GM12878 (cell line): ENCODE measurements at regions not wholly inside any gene's neighbourhood (a gene's known extent, or its start where the extent isn't known, plus 50 kb on each side); places are given as distances from the start of the nearest gene placed in this dataset.

ENCODE experiments used
- ATAC-seq: fragments of 200-7000 bp; cut with Tn5 transposase; 3 replicates; pipeline ENCODE4 v1.9.1; 2020; ENCODE audit warnings: mild to moderate bottlenecking, moderate library complexity
- BruUV-seq: library from RNA; stranded (reverse); fragments of 400-500 nt; replicated peaks from 2 replicates; lab custom pipeline; 2021; lab: Mats Ljungman, UMichigan
- CTCF ChIA-PET: fragments of 300-600 bp; sonication (Branson Sonifier 250); formaldehyde crosslinking; extraction: SDS; loops from one replicate; lab custom pipeline; 2021; ENCODE audit warnings: inconsistent platforms; lab: Yijun Ruan, JAX
- POLR2A ChIA-PET: fragments of 350-600 bp; formaldehyde crosslinking; extraction: SDS; loops from one replicate; lab custom pipeline; 2021; ENCODE audit warnings: inconsistent platforms; lab: Charles Lee
- RAD21 ChIA-PET: fragments of 300-600 bp; sonication (Branson Sonifier 250); formaldehyde crosslinking; loops from one replicate; lab custom pipeline; 2023; ENCODE audit warnings: antibody characterized with exemption; ENCODE audit not compliant: unreplicated experiment; lab: Charles Lee
- SMC1A ChIA-PET: fragments of 300-600 bp; sonication (Branson Sonifier 250); formaldehyde crosslinking; loops from one replicate; lab custom pipeline; 2023; ENCODE audit not compliant: unreplicated experiment, uncharacterized antibody; lab: Charles Lee
- DNase-seq: peaks from one replicate; pipeline ENCODE4 v3.0.0-alpha.2; 2011; ENCODE audit warnings: low read depth, low spot score
- FAIRE-seq: peaks from 3 replicates; lab custom pipeline; 2011; peaks lifted over from hg19 to GRCh38; lab: Jason Lieb, UNC
- H2AFZ ChIP-seq: 2 replicates; pipeline ENCODE4 v1.6.0; 2011; ENCODE audit warnings: low read depth, low read length, control low read depth; ENCODE audit not compliant: control insufficient read depth
- H3K27ac ChIP-seq: 2 replicates; pipeline ENCODE4 v1.5.1; 2011; ENCODE audit warnings: control low read depth; ENCODE audit not compliant: control insufficient read depth, insufficient read depth
- H3K27me3 ChIP-seq, 2 experiments: replicated peaks in 1 of 2; 2 replicates each; pipeline versions ENCODE4 v1.6.0 to v1.6.1; 2011; ENCODE audit warnings: low read length in 1 of 2; ENCODE audit not compliant: control insufficient read depth in 2 of 2, insufficient read depth in 2 of 2
- H3K36me3 ChIP-seq, 2 experiments: 2 replicates each; pipeline ENCODE4 v1.5.1; 2011; ENCODE audit warnings: low read length in 1 of 2; ENCODE audit not compliant: control insufficient read depth in 2 of 2, insufficient read depth in 2 of 2
- H3K4me1 ChIP-seq: 2 replicates; pipeline ENCODE4 v1.6.1; 2011; ENCODE audit warnings: mild to moderate bottlenecking, low read length, moderate library complexity, mixed read lengths; ENCODE audit not compliant: control insufficient read depth, insufficient read depth
- H3K4me2 ChIP-seq: 2 replicates; pipeline ENCODE4 v1.6.0; 2011; ENCODE audit warnings: control low read depth; ENCODE audit not compliant: control insufficient read depth, insufficient read depth
- H3K4me3 ChIP-seq: fragments of 200-600 bp; sonication (generic); 2 replicates; pipeline ENCODE4 v1.5.1; 2016
- H3K79me2 ChIP-seq: 2 replicates; pipeline ENCODE4 v1.6.0; 2011; ENCODE audit warnings: low read length; ENCODE audit not compliant: control insufficient read depth, insufficient read depth
- H3K9ac ChIP-seq: 2 replicates; pipeline ENCODE4 v1.8.0; 2011; ENCODE audit warnings: low read length, control low read depth, mixed read lengths; ENCODE audit not compliant: control insufficient read depth, insufficient read depth
- H3K9me3 ChIP-seq: replicated peaks from 3 replicates; pipeline ENCODE4 v1.5.1; 2011; ENCODE audit warnings: mild to moderate bottlenecking, low read length; ENCODE audit not compliant: control insufficient read depth, insufficient read depth
- H4K20me1 ChIP-seq: 2 replicates; pipeline ENCODE4 v1.6.0; 2011; ENCODE audit not compliant: control insufficient read depth, insufficient read depth
- ELK1 ChIP-seq: IDR thresholded peaks from 2 replicates; pipeline ENCODE4 v1.6.1; 2012; ENCODE audit warnings: low read depth, low read length, improper control_type of control experiment
- GABPA ChIP-seq: IDR thresholded peaks from 2 replicates; pipeline ENCODE4 v1.6.1; 2014; ENCODE audit warnings: antibody characterized with exemption, low read depth, mild to moderate bottlenecking, inconsistent platforms
- HDAC2 ChIP-seq: fragments of 200-600 bp; sonication (generic); IDR thresholded peaks from 2 replicates; pipeline ENCODE4 v1.6.1; 2017
- HDGF ChIP-seq: fragments of 450-650 bp; IDR thresholded peaks from 2 replicates; pipeline ENCODE4 v1.6.1; 2016; ENCODE audit warnings: antibody characterized with exemption
- IRF5 ChIP-seq: fragments of 450-650 bp; IDR thresholded peaks from 2 replicates; pipeline ENCODE4 v1.6.1; 2017; ENCODE audit warnings: borderline replicate concordance
- MYB ChIP-seq: fragments of 150-350 bp; IDR thresholded peaks from 2 replicates; pipeline ENCODE4 v1.6.1; 2014; ENCODE audit warnings: mild to moderate bottlenecking, low read depth, low read length, borderline replicate concordance
- PAX5 ChIP-seq: IDR thresholded peaks from 2 replicates; pipeline ENCODE4 v1.6.1; 2011; ENCODE audit warnings: low read depth, low read length, borderline replicate concordance
- RCOR1 ChIP-seq: conservative IDR thresholded peaks from 2 replicates; pipeline ENCODE4 v1.6.1; 2012; ENCODE audit warnings: low read depth, low read length, improper control_type of control experiment
- RELA ChIP-seq: fragments of 450-650 bp; IDR thresholded peaks from 2 replicates; pipeline ENCODE4 v1.8.0; 2014; ENCODE audit warnings: borderline replicate concordance; ENCODE audit not compliant: partially characterized antibody
- SMC3 ChIP-seq: IDR thresholded peaks from 2 replicates; pipeline ENCODE4 v1.6.1; 2011; ENCODE audit warnings: low read length, improper control_type of control experiment, borderline replicate concordance
- ZNF207 ChIP-seq: fragments of 450-650 bp; IDR thresholded peaks from 2 replicates; pipeline ENCODE4 v1.6.1; 2014; ENCODE audit warnings: antibody characterized with exemption, mild to moderate bottlenecking, borderline replicate concordance
- ZNF622 ChIP-seq: fragments of 450-650 bp; IDR thresholded peaks from 2 replicates; pipeline ENCODE4 v1.6.1; 2017; ENCODE audit warnings: mild to moderate bottlenecking, inconsistent platforms
- WGBS: methylation state at CpG from one replicate; pipeline ENCODE4 v1.1.6; 2016; ENCODE audit warnings: low lambda C conversion rate; ENCODE audit not compliant: insufficient replicate concordance, insufficient coverage; ENCODE audit errors: missing lambda C conversion rate; 5-methylcytosine and 5-hydroxymethylcytosine counted together
- in situ Hi-C: fragments of 300-500 bp; cut with MboI; formaldehyde crosslinking; loops from 9 replicates; pipeline ENCODE4 v1.14.3; 2018; ENCODE audit warnings: mixed read lengths
- intact Hi-C: fragments of 100-400 bp; cut with micrococcal nuclease; formaldehyde crosslinking; loops from one replicate; pipeline ENCODE4 v1.14.2; 2022; ENCODE audit not compliant: unreplicated experiment

- TF ChIP-seq GABPA: no peak
- DNase-seq (no peak), FAIRE-seq (no peak), ATAC-seq (no peak)
- Histone ChIP-seq H3K9me3 (no peaks in the 10 kb centered on the region), H3K9ac (no peak overlapping the region), H3K36me3 (no peaks in the 10 kb centered on the region), H3K79me2 (no peaks in the 10 kb centered on the region), H4K20me1 (no peaks in the 10 kb centered on the region), H2AFZ (no peak overlapping the region), H3K27ac (no peak overlapping the region), H3K4me1 (no peaks in the 10 kb centered on the region), H3K4me2 (no peak overlapping the region), H3K27me3 (no peaks in the 10 kb centered on the region), H3K4me3 (no peak overlapping the region)
- no TSS peak for BruUV-seq
- CTCF ChIA-PET: interaction anchor here (0.5 kb wide), 1 partner anchor 1005 kb away, joined by 3 read pairs; no protein-coding TSS in a partner anchor
- RAD21 ChIA-PET: no interaction called here
- SMC1A ChIA-PET: interaction anchor here (1.0 kb wide), 1 partner anchor 10 kb away, joined by 4 read pairs; no protein-coding TSS in a partner anchor
- POLR2A ChIA-PET: no interaction called here
- intact Hi-C loops: no loop called here
- WGBS: 2% methylated on average over 3 of the region's 3 CpGs
- in situ Hi-C loops: no loop called here
Measured at GRCh38 chr1:239644604-239645003, 258.2 kb downstream of the CHRM3 start.

GRCh38 chr1:239647045-239647444 is 260.7 kb downstream of the CHRM3 start:
- Histone ChIP-seq H3K9me3 (no peaks in the 10 kb centered on the region), H3K4me1 (no peaks in the 10 kb centered on the region), H3K9ac (no peak overlapping the region), H3K79me2 (no peaks in the 10 kb centered on the region), H2AFZ (no peak overlapping the region), H3K27me3 (no peaks in the 10 kb centered on the region), H4K20me1 (no peaks in the 10 kb centered on the region), H3K27ac (no peak overlapping the region), H3K36me3 (no peaks in the 10 kb centered on the region; a peak in 1 of 4 replicates), H3K4me2 (no peak overlapping the region), H3K4me3 (no peak overlapping the region)
- ChIA-PET SMC1A (no interaction called here), CTCF (no interaction called here), RAD21 (no interaction called here), POLR2A (no interaction called here)
- FAIRE-seq (no peak), ATAC-seq (no peak), DNase-seq (no peak)
- in situ Hi-C loops: no loop called here
- intact Hi-C loops: no loop called here
- WGBS: 5% methylated on average over 3 of the region's 3 CpGs
- no TSS peak for BruUV-seq
- TF ChIP-seq ELK1 (no peak), RELA (no peak), ZNF622 (no peak), HDAC2 (no peak), MYB (no peak), HDGF (no peak), PAX5 (no peak), RCOR1 (no peak), SMC3 (no peak), IRF5 (no peak), ZNF207 (no peak)
